Suprapubic skin (tissue), 4 donors: ENCODE measurements at regions not wholly inside any gene's neighbourhood (a gene's known extent, or its start where the extent isn't known, plus 50 kb on each side); places are given as distances from the start of the nearest gene placed in this dataset.
"Not testable (repeated sequence)": the region's sequence is repeated elsewhere in the genome, so short reads cannot be mapped to it uniquely, and the experiment has no call there.

Experiments
- DNase-seq, 2 donors: peaks; one replicate each; pipeline ENCODE4 v3.0.0-alpha.2; 2019; ENCODE audit warnings: low spot score in 2 of 2
- H3K27ac ChIP-seq: fragments of 200-600 bp; sonication (generic); one replicate; pipeline ENCODE4 v1.5.1; 2019
- H3K27me3 ChIP-seq: fragments of 200-600 bp; sonication (generic); one replicate; pipeline ENCODE4 v1.5.1; 2019
- H3K36me3 ChIP-seq: fragments of 200-600 bp; sonication (generic); one replicate; pipeline ENCODE4 v1.5.1; 2019
- H3K4me1 ChIP-seq: fragments of 200-600 bp; sonication (generic); one replicate; pipeline ENCODE4 v1.5.1; 2019
- H3K4me3 ChIP-seq: fragments of 200-600 bp; sonication (generic); one replicate; pipeline ENCODE4 v1.5.1; 2019; ENCODE audit warnings: mild to moderate bottlenecking
- H3K9me3 ChIP-seq: fragments of 200-600 bp; sonication (generic); one replicate; pipeline ENCODE4 v1.5.1; 2019
- EP300 ChIP-seq: sonication (generic); formaldehyde crosslinking; IDR thresholded peaks from one replicate; pipeline ENCODE4 v1.6.1; 2017; ENCODE audit warnings: antibody characterized with exemption
- POLR2A ChIP-seq, 2 donors: fragments of 450-650 bp; IDR thresholded peaks; one replicate each; pipeline ENCODE4 v1.6.1; 2017; ENCODE audit warnings: antibody characterized with exemption in 2 of 2, mild to moderate bottlenecking in 2 of 2, moderate library complexity in 2 of 2
- POLR2AphosphoS5 ChIP-seq, 3 donors: sonication (generic); formaldehyde crosslinking; IDR thresholded peaks; one replicate each; pipeline ENCODE4 v1.6.1; 2017; ENCODE audit warnings: antibody characterized with exemption in 3 of 3
- WGBS: methylation state at CpG from one replicate; pipeline ENCODE4 v1.1.5; 2018; 5-methylcytosine and 5-hydroxymethylcytosine counted together
- TF ChIP-seq, protein P1 (sequence below), 2 donors: fragments of 200-600 bp in 1 of 2; fragments of 450-650 bp in 1 of 2; sonication (generic) in 1 of 2; IDR thresholded peaks; one replicate each; pipeline ENCODE4 v1.5.1; 2016 to 2019; ENCODE audit warnings: antibody characterized with exemption in 2 of 2, mild to moderate bottlenecking in 1 of 2, moderate library complexity in 1 of 2

DNA sequence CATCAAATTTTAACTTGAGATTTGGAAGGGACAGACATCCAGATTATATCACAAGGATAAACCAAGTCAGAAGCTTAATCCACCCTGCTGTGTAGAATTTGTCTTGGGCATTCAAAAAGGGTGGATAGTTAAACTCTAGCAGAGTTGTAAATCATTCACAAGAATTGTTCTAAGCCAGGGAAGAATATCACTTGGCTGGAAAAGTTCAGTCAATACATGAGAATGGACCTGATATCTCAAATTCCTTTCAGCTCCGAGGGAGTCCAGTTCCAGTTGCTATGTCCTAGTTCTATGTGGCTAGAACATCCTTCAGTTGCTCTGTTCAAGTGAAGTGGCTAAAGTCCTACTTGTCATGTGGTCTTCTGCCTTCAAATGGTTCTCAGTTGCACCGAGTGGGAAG lies 351.8 kb upstream of the JARID2 start:
- TF ChIP-seq POLR2A (IDR thresholded peaks at IDR 0.05) (no peak), EP300 (no peak), POLR2AphosphoS5 (IDR thresholded peaks at IDR 0.05) (no peak)
- TF ChIP-seq, protein P1, sequence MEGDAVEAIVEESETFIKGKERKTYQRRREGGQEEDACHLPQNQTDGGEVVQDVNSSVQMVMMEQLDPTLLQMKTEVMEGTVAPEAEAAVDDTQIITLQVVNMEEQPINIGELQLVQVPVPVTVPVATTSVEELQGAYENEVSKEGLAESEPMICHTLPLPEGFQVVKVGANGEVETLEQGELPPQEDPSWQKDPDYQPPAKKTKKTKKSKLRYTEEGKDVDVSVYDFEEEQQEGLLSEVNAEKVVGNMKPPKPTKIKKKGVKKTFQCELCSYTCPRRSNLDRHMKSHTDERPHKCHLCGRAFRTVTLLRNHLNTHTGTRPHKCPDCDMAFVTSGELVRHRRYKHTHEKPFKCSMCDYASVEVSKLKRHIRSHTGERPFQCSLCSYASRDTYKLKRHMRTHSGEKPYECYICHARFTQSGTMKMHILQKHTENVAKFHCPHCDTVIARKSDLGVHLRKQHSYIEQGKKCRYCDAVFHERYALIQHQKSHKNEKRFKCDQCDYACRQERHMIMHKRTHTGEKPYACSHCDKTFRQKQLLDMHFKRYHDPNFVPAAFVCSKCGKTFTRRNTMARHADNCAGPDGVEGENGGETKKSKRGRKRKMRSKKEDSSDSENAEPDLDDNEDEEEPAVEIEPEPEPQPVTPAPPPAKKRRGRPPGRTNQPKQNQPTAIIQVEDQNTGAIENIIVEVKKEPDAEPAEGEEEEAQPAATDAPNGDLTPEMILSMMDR (IDR thresholded peaks at IDR 0.05): no peak
- no peak overlapping the region for H3K27ac ChIP-seq
- no peak for DNase-seq
- no peak overlapping the region for H3K4me3 ChIP-seq
- no peaks in the 10 kb centered on the region for H3K27me3 ChIP-seq
- no peaks in the 10 kb centered on the region for H3K36me3 ChIP-seq
- no peaks in the 10 kb centered on the region for H3K9me3 ChIP-seq
- WGBS: 94% methylated on average over 2 of the region's 2 CpGs
- H3K4me1 ChIP-seq: no peaks in the 10 kb centered on the region

DNA sequence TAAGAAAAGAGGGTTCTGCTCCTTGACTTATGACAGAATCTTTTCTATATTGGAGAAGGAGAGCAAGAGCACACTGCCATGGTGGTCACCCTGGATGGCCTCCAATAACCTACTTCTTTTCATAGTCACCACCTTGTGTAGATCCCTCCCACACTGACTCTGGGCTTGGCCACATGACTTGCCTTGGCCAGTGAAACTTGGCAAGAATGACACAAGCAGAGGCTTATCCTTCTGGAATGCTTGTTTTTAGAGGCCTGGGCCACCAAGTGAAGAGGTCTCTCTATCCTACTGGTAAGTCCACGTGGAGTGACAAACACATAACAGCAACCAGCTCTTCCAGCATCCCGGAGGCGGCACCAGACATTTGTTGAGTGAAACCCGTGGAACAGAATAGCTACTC lies 349.4 kb upstream of the JARID2 start:
- Histone ChIP-seq H3K4me1 (no peaks in the 10 kb centered on the region), H3K36me3 (no peaks in the 10 kb centered on the region), H3K9me3 (no peaks in the 10 kb centered on the region), H3K4me3 (no peak overlapping the region), H3K27ac (no peak overlapping the region), H3K27me3 (no peaks in the 10 kb centered on the region)
- no peak for DNase-seq
- TF ChIP-seq EP300 (no peak), POLR2AphosphoS5 (IDR thresholded peaks at IDR 0.05) (no peak), POLR2A (IDR thresholded peaks at IDR 0.05) (no peak)
- TF ChIP-seq, protein P1 (IDR thresholded peaks at IDR 0.05): no peak
- 83% methylated on average over 4 of the region's 4 CpGs for WGBS

DNA sequence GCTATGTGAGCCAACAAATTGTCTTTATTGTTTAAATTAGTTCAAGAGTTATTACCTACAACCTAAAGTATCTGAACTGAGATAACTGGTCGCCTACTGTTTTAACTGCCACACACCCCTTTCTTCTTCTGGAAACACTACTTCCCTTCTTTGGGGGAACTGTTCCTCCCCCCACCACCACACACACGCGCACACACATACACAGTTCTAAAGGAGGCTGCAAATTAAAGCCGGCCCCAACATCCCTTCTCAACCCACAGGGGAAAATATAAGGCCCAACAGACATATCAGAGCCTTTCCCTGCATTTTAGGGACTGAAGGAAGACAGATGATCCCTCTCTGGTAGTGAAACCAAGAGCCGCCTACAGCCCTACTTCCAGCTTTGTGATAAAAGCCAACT lies 348.0 kb upstream of the JARID2 start:
- no peak for TF ChIP-seq POLR2A (IDR thresholded peaks at IDR 0.05)
- TF ChIP-seq POLR2AphosphoS5 (IDR thresholded peaks at IDR 0.05): no peak
- TF ChIP-seq, protein P1 (IDR thresholded peaks at IDR 0.05): no peak
- no peak for TF ChIP-seq EP300
- no peak overlapping the region for H3K27ac ChIP-seq
- no peak overlapping the region for H3K4me3 ChIP-seq
- DNase-seq: no peak
- no peaks in the 10 kb centered on the region for H3K27me3 ChIP-seq
- no peaks in the 10 kb centered on the region for H3K4me1 ChIP-seq
- WGBS: 82% methylated on average over 5 of the region's 5 CpGs
- H3K9me3 ChIP-seq: no peaks in the 10 kb centered on the region
- H3K36me3 ChIP-seq: no peaks in the 10 kb centered on the region

DNA sequence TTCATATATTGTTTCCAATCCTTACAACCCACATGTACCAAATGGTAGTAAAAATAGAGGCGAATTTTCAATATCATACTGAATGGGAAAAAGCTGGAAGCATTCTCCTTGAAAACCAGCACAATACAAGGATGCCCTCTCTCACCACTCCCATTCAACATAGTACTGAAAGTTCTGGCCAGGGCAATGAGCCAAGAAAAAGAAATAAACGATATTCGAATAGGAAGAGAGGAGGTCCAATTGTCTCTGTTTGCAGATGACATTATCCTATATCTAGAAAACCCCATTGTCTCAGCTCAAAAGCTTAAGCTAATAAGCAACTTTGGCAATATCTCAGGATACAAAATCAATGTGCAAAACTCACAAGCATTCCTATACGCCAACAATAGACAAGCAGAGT lies 346.4 kb upstream of the JARID2 start:
- not testable (repeated sequence) for H3K27me3 ChIP-seq, H3K36me3 ChIP-seq, H3K9me3 ChIP-seq, H3K4me1 ChIP-seq, DNase-seq, H3K27ac ChIP-seq, H3K4me3 ChIP-seq
- WGBS: 73% methylated on average over 4 of the region's 4 CpGs

DNA sequence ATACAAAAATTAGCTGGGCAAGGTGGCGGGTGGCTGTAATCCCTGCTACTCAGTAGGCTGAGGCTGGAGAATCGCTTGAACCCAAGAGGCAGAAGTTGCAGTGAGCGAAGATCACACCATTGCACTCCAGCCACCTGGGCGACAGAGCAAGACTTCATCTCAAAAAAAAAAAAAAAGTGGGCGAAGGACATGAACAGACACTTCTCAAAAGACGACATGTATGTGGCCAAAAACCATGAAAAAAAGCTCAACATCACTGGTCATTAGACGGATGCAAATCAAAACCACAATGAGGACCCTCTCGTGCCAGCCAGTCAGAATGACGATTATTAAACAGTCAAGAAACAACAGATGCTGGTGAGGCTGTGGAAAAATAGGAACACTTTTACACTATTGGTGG lies 344.9 kb upstream of the JARID2 start:
- Histone ChIP-seq H3K36me3 (no peaks in the 10 kb centered on the region), H3K4me3 (no peak overlapping the region), H3K9me3 (no peaks in the 10 kb centered on the region), H3K27ac (no peak overlapping the region), H3K4me1 (no peaks in the 10 kb centered on the region), H3K27me3 (no peaks in the 10 kb centered on the region)
- no peak for DNase-seq
- 95% methylated on average over 9 of the region's 9 CpGs for WGBS
- no peak for TF ChIP-seq POLR2AphosphoS5 (IDR thresholded peaks at IDR 0.05)
- TF ChIP-seq, protein P1 (IDR thresholded peaks at IDR 0.05): no peak

DNA sequence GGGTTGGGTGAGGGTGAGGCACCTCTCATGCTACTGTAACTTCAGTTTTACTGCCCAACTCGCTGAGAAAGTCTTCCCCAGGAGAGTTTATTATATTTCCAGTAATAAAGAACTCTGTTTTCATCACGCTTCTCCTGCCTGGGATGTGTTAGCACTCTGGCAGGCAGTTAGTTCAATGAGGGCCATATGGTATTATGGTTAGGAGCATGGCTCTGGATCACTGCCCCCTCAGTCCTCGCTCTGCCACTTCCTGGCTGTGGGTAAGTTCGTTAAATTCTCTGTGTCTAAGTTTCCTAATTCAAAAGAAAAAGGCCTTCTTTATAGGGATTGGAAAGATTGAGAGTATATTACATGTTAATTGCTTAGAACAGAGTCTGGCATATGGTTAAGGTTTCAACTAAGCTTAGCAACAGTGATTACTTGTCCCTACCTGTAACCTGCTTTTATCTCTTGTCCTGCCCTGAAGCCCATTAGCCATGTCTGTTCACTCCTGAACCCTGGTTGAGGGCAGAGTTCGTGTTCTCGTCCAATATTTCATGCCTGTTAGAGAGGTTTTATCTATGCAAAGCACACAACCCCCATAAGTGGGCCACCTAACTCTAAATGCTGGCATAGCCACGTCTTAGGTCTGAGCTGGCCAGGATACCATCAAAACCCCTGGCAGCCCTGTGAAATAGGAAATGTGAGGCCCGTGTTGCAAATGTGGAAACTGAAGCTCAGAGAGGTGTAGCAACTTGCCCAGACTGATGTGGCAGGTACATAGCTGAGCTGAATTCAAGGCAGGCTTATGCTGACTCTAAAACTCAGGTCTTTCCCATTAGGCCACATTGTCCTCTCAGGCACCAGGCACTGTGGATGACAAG lies 342.5 kb upstream of the JARID2 start:
- Histone ChIP-seq H3K27me3 (no peaks in the 10 kb centered on the region), H3K36me3 (no peaks in the 10 kb centered on the region), H3K27ac (no peak overlapping the region), H3K4me3 (no peak overlapping the region), H3K4me1 (no peaks in the 10 kb centered on the region), H3K9me3 (no peaks in the 10 kb centered on the region)
- 45% methylated on average over 8 of the region's 8 CpGs for WGBS
- TF ChIP-seq, protein P1 (IDR thresholded peaks at IDR 0.05): no peak
- TF ChIP-seq POLR2A (IDR thresholded peaks at IDR 0.05) (no peak), EP300 (no peak), POLR2AphosphoS5 (IDR thresholded peaks at IDR 0.05) (no peak)
- DNase-seq: no peak
